ACC112 (cell line): ENCODE measurements at regions not wholly inside any gene's neighbourhood (a gene's known extent, or its start where the extent isn't known, plus 50 kb on each side); places are given as distances from the start of the nearest gene placed in this dataset.
"Not testable (repeated sequence)": the region's sequence is repeated elsewhere in the genome, so short reads cannot be mapped to it uniquely, and the experiment has no call there.

Experiments used
- H2AFZ ChIP-seq: fragments of 200-600 bp; sonication (generic); one replicate; pipeline ENCODE4 v1.6.0; 2017; ENCODE audit warnings: antibody characterized with exemption, low read length; ENCODE audit not compliant: unreplicated experiment
- H3K27ac ChIP-seq: fragments of 200-600 bp; sonication (generic); 2 replicates; pipeline ENCODE4 v1.5.1; 2014; ENCODE audit warnings: low read depth, mild to moderate bottlenecking, antibody characterized with exemption, low read length, moderate library complexity
- H3K27me3 ChIP-seq: fragments of 200-600 bp; sonication (generic); 2 replicates; pipeline ENCODE4 v1.6.1; 2014; ENCODE audit warnings: mild to moderate bottlenecking, antibody characterized with exemption, low read length, moderate library complexity, mixed read lengths; ENCODE audit not compliant: insufficient read depth
- H3K36me3 ChIP-seq: fragments of 200-600 bp; sonication (generic); 2 replicates; pipeline ENCODE4 v1.6.1; 2016; ENCODE audit warnings: mild to moderate bottlenecking, antibody characterized with exemption, low read length, moderate library complexity, mixed read lengths; ENCODE audit not compliant: insufficient read depth
- H3K4me1 ChIP-seq: fragments of 200-600 bp; sonication (generic); one replicate; pipeline ENCODE4 v1.6.1; 2016; ENCODE audit warnings: low read length, mixed read lengths; ENCODE audit not compliant: insufficient read depth, unreplicated experiment, control insufficient read depth
- H3K4me3 ChIP-seq: fragments of 200-600 bp; sonication (generic); 2 replicates; pipeline ENCODE4 v1.5.1; 2014; ENCODE audit warnings: mild to moderate bottlenecking, low read depth, low read length
- H3K79me2 ChIP-seq: fragments of 200-600 bp; sonication (generic); one replicate; pipeline ENCODE4 v1.6.0; 2016; ENCODE audit warnings: low read length; ENCODE audit not compliant: control insufficient read depth, unreplicated experiment, insufficient read depth

DNA sequence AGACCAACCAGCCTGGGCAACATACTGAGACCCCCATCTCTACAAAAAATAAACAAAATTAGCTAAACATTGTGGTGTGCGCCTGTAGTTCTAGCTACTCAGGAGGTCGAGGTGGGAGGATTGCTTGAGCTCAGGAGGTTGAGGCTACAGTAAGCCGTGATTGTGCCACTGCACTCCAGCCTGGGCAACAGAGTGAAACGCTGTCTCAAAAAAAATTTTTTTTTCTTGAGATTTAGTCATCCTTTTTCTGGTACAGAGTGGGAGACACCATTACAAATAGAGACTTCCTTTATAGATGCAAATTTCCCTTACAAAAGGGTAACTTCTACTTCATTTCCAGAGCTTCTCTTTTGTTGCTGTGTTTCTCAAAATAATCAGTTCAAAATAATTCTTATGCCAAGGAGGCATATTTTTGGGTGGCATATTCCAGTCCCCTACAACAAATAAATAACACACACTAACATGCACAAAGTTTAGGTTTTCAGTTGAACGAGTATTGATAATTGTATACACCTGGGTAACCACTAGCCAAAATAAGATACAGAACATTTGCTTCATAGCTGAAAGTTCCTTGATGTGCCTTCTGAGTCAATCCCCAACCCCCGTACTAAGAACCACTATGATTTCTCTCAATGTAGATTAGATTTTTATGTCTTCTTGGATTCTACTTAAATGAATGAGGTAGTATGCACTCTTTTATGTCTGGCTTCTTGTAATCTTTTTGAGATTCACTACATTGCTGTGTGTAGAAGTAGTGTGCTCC, 248.9 kb upstream of the PROK2 start:
- Histone ChIP-seq H3K27ac (no peak overlapping the region), H3K27me3 (peaks cover 15% of the 10 kb centered on the region), H3K4me3 (no peak overlapping the region), H3K79me2 (no peaks in the 10 kb centered on the region), H2AFZ (no peak overlapping the region), H3K36me3 (no peaks in the 10 kb centered on the region), H3K4me1 (no peaks in the 10 kb centered on the region)

DNA sequence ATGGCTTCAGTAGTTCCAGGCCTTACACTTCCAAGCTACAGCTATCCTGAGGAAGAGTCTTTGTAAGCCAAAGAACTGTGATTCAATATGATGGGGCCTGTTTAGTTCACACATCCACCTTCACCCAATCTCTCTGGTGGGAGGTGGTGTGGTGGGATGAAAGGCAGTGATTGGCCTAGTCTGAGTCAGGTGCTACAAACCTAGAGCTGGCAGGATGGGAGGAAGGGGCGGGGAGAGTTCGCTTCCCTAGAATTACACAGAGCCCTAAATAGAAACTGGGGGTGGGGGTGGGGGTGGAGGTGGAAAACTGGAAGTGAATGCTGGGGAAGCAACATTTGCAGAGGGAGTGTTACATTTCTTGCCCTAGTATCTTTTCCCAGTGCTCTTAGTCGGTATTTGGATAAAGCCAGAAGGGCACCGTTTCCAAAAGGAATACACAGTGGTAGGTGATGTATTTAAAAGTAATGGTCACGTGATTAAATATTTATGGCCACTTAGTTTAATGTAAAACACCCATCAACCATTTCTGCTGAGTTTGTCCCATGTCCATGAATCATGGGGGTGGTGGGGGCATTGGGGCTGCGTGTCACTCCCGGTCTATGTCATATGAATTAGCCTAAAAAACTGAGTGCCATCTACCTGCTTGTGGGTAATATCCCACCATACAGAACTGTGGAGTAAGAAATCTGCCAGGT, 247.6 kb upstream of the PROK2 start:
- Histone ChIP-seq H3K4me3 (no peak overlapping the region), H3K27me3 (peaks cover 12% of the 10 kb centered on the region), H2AFZ (no peak overlapping the region), H3K79me2 (no peaks in the 10 kb centered on the region), H3K36me3 (no peaks in the 10 kb centered on the region), H3K4me1 (no peaks in the 10 kb centered on the region), H3K27ac (no peak overlapping the region)

DNA sequence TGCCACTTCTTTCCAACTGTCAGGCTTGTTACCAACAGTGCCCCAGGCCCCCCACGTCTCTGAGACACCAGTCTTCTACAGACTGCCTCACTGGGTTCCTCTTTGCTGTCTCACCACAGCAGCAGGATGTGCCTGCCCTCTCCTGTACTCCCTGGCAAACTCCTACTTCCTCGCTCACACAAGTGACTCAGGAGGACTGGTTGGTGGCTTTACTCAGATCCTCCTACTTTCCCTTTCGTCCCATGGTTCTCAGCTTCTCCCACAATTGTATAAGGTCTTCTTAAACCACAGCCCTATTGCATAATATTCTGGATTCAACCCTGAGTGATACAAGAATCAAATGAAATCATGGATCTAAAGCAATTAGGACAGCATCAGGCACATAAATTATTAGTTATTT, 246.6 kb upstream of the PROK2 start:
- H3K27ac ChIP-seq: no peak overlapping the region
- no peak overlapping the region for H3K4me3 ChIP-seq

DNA sequence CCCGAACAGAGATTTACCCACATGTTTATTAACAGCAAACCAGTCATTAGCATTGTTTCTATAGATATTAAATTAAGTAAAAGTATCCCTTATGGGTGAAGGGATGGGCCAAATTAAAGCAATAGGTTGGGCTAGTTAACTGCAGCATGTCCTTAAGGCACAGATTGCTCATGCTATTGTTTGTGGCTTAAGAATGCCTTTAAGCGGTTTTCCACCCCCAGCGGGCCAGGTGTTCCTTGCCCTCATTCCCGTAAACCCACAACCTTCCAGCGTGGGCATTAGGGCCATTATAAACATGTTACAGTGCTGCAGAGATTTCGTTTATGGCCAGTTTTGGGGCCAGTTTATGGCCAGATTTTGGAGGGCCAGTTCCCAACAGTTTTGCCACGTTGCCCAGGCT, 245.3 kb upstream of the PROK2 start:
- not testable (repeated sequence) for H3K36me3 ChIP-seq, H3K4me1 ChIP-seq, H3K4me3 ChIP-seq, H3K27ac ChIP-seq, H3K79me2 ChIP-seq, H3K27me3 ChIP-seq, H2AFZ ChIP-seq

More for the DNA sequence above, 246.6 kb upstream of the PROK2 start:
- no peak overlapping the region for H2AFZ ChIP-seq
- peaks cover 7% of the 10 kb centered on the region for H3K27me3 ChIP-seq
- H3K79me2 ChIP-seq: no peaks in the 10 kb centered on the region
- no peaks in the 10 kb centered on the region for H3K36me3 ChIP-seq
- H3K4me1 ChIP-seq: no peaks in the 10 kb centered on the region

DNA sequence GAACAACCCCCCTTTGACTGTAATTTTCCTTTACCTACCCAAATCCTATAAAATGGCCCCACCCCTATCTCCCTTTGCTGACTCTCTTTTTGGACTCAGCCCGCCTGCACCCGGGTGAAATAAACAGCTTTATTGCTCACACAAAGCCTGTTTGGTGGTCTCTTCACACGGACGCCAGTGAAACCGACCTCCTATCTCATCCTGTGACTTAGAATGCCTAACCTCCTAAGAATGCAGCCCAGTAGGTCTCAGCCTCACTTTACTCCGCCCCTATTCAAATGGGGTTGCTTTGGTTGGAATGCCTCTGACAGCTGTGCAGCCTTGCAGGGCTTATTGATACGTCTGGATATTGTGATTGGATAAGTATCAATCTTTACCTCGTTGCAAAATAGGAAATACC, 243.8 kb upstream of the PROK2 start:
- not testable (repeated sequence) for H3K79me2 ChIP-seq, H3K36me3 ChIP-seq, H3K4me3 ChIP-seq, H3K4me1 ChIP-seq, H2AFZ ChIP-seq, H3K27ac ChIP-seq, H3K27me3 ChIP-seq

DNA sequence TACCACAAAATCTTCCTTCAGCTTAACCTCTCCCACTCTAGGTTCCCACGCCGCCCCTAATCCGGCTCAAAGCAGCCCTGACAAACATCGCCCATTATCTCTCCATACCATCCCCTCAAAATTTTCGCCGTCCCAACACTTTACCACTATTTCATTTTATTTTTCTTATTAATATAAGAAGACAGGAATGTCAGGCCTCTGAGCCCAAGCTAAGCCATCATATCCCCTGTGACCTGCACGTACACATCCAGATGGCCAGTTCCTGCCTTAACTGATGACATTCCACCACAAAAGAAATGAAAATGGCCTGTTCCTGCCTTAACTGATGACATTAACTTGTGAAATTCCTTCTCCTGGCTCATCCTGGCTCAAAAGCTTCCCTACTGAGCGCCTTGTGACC, 243.4 kb upstream of the PROK2 start:
- not testable (repeated sequence) for H3K79me2 ChIP-seq, H2AFZ ChIP-seq, H3K4me3 ChIP-seq, H3K27ac ChIP-seq, H3K27me3 ChIP-seq, H3K4me1 ChIP-seq, H3K36me3 ChIP-seq

DNA sequence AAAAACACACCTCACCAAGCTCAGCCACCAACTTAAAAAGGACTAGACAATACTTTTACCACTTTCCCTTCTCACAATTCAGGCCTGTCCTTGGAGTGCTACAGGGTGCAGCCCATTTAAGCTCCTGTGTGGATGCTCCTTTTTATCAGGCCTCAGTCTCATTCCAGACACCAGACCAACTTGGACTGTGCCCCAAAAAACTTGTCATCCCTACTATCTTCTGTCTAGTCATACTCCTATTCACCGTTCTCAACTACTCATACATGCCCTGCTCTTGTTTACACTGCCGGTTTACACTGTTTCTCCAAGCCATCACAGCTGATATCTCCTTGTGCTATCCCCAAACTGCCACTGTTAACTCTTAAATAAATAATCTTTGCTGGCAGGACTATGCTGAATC, 242.8 kb upstream of the PROK2 start:
- not testable (repeated sequence) for H3K27me3 ChIP-seq, H3K27ac ChIP-seq, H3K4me3 ChIP-seq, H3K36me3 ChIP-seq, H2AFZ ChIP-seq, H3K79me2 ChIP-seq, H3K4me1 ChIP-seq

DNA sequence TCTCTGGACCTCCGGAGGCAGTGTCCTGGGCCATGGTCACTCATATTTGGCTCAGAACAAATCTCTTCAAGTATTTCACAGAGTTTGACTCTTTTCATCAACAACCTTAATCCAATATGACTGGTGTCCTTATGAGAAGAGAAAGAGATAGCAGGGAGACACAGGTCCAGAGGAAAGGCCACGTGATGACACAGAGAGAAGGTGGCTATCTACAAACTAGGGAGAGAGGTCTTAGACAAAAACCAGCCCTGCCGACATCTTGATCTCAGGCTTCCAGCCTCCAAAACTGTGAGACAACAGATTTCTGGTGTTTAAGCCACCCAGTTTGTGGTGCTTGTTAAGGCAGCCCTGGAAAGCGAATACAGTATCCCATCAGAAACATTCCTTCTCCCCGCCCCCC, 237.1 kb upstream of the PROK2 start:
- no peaks in the 10 kb centered on the region for H3K79me2 ChIP-seq
- no peak overlapping the region for H2AFZ ChIP-seq
- H3K4me1 ChIP-seq: peaks cover 15% of the 10 kb centered on the region
- no peaks in the 10 kb centered on the region for H3K36me3 ChIP-seq
- no peaks in the 10 kb centered on the region for H3K27me3 ChIP-seq
- no peak overlapping the region for H3K4me3 ChIP-seq
- H3K27ac ChIP-seq: no peak overlapping the region

DNA sequence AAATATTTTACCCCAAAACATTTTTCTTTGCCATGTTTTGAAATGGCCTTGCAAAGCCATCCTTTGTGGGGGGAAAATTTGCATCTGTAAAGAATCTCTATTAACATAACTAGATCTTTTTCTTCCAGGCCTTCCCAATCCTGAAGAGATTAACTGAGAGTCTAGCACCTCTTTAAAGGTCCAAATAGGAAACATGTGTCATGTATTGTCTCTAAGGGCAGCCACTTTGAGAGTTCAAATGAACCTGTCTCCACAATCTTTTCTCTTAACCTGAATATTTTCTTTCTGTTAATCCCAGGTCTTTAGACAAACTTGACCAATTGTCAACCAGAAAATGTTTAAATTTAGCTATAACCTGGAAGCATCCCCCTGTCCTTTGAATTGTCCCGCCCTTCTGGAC, 236.6 kb upstream of the PROK2 start:
- peaks cover 15% of the 10 kb centered on the region for H3K4me1 ChIP-seq
- H3K79me2 ChIP-seq: no peaks in the 10 kb centered on the region
- no peak overlapping the region for H3K27ac ChIP-seq
- H2AFZ ChIP-seq: no peak overlapping the region
- no peaks in the 10 kb centered on the region for H3K36me3 ChIP-seq
- H3K27me3 ChIP-seq: no peaks in the 10 kb centered on the region
- H3K4me3 ChIP-seq: no peak overlapping the region

DNA sequence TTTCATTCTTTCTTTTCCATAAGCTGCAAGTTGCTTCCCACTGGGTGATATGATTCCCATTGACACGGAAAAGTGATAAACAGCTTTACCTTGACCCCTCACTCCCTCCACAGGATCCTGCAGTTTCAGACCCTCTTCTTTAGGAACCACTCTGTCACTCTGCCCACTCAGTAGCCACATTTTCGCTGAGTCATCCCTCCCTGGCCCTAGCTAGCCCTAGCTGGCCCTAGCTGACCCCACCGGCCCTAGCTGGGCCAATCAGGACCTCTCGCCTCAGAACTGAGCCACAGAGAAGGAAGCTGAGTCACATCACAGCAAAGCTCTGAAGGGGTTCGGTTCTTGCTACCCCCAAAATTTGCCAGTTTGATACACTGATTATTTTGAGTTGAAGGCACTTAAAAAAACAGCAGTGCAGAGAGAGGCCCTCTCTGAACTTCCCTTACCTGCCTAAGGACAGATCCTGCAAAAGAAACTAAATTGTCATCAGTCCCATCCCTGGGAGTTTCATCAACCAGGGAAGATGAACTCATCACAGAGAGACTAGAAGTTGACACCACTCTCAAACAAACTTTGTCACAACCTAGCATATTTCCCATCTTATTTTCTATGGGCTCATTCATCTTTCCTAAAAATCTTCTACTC, 233.5 kb upstream of the PROK2 start:
- no peaks in the 10 kb centered on the region for H3K36me3 ChIP-seq
- H3K4me3 ChIP-seq: peak overlapping the region; percentile 22; the same call in 1 of the 2 replicates
- peaks cover 15% of the 10 kb centered on the region for H3K4me1 ChIP-seq
- H2AFZ ChIP-seq: peak overlapping the region; percentile 81
- peak overlapping the region; percentile 53 for H3K27ac ChIP-seq
- no peaks in the 10 kb centered on the region for H3K27me3 ChIP-seq
- H3K79me2 ChIP-seq: no peaks in the 10 kb centered on the region

DNA sequence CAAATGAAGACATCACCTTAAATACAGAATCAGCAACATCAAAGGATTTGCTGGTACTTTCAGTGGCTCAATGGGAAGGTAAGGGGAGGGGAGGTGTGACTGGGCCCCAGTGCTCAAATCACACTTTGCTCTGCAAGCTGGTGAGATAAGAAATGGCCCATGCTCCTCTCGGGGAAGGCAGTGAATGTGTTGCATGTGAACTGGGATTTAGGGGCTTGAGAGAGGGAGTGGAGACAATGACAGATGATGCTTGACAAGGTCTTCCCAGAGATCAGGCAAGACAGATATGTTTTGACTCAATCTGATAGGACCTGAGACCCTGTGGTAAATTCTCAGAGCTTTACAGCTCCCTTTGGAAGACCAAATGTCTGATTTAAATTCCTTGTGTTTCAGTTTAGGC, 233.0 kb upstream of the PROK2 start:
- Histone ChIP-seq H3K4me1 (peaks cover 15% of the 10 kb centered on the region), H2AFZ (peak overlapping the region; percentile 81), H3K27me3 (no peaks in the 10 kb centered on the region), H3K27ac (peak overlapping the region; percentile 53), H3K79me2 (no peaks in the 10 kb centered on the region), H3K36me3 (no peaks in the 10 kb centered on the region), H3K4me3 (no peak overlapping the region)
